Amniotic stem cell (primary cell): ENCODE measurements at regions not wholly inside any gene's neighbourhood (a gene's known extent, or its start where the extent isn't known, plus 50 kb on each side); places are given as distances from the start of the nearest gene placed in this dataset.
"Not testable (repeated sequence)": the region's sequence is repeated elsewhere in the genome, so short reads cannot be mapped to it uniquely, and the experiment has no call there.

Source experiments
- DNase-seq: peaks from one replicate; lab custom pipeline; 2025; lab: John Stamatoyannopoulos, UW

GRCh38 chr6:144534180-144534579, 249.0 kb downstream of the UTRN start:
- DNase-seq, result no peak

- no peak for DNase-seq
These were observed 250.5 kb downstream of the UTRN start for GRCh38 chr6:144535630-144536029.

- DNase-seq, result no peak
These were observed 250.9 kb downstream of the UTRN start for GRCh38 chr6:144536079-144536478.

GRCh38 chr6:144543006-144543871, 258.1 kb downstream of the UTRN start:
- DNase-seq, result no peak

- no peak for DNase-seq
These were observed 259.2 kb downstream of the UTRN start for GRCh38 chr6:144544266-144544830.

GRCh38 chr6:144546807-144547206, 261.7 kb downstream of the UTRN start:
- DNase-seq, result no peak

GRCh38 chr6:144547409-144547808, 262.3 kb downstream of the UTRN start:
- no peak for DNase-seq

GRCh38 chr6:144548536-144548935, 263.4 kb downstream of the UTRN start:
- no peak for DNase-seq

GRCh38 chr6:144549837-144550747, 265.0 kb downstream of the UTRN start:
- no peak for DNase-seq

GRCh38 chr6:144551339-144551738, 266.2 kb downstream of the UTRN start:
- no peak for DNase-seq

- DNase-seq, result no peak
These were observed 269.9 kb downstream of the UTRN start for GRCh38 chr6:144555066-144555465.

GRCh38 chr6:144559865-144560593, 274.9 kb downstream of the UTRN start:
- DNase-seq, result peak; percentile 4

- no peak for DNase-seq
These were observed 276.4 kb downstream of the UTRN start for GRCh38 chr6:144561455-144562043.

- no peak for DNase-seq
These were observed 279.1 kb downstream of the UTRN start for GRCh38 chr6:144564202-144564601.

- no peak for DNase-seq
These were observed 281.9 kb downstream of the UTRN start for GRCh38 chr6:144566868-144567615.

- no peak for DNase-seq
These were observed 283.1 kb downstream of the UTRN start for GRCh38 chr6:144568241-144568640.

- DNase-seq, result not testable (repeated sequence)
These were observed 287.4 kb downstream of the UTRN start for GRCh38 chr6:144572541-144572940.

GRCh38 chr6:144574796-144575195, 289.7 kb downstream of the UTRN start:
- DNase-seq, result no peak

- DNase-seq, result no peak
These were observed 290.2 kb downstream of the UTRN start for GRCh38 chr6:144575327-144575726.

GRCh38 chr6:144576871-144577270, 291.7 kb downstream of the UTRN start:
- no peak for DNase-seq
